MM.1S (cell line): ENCODE measurements at regions not wholly inside any gene's neighbourhood (a gene's known extent, or its start where the extent isn't known, plus 50 kb on each side); places are given as distances from the start of the nearest gene placed in this dataset.

ENCODE experiments used
- DNase-seq: peaks from one replicate; pipeline ENCODE4 v3.0.0-alpha.2; 2015
- H2AFZ ChIP-seq: fragments of 300-600 bp; sonication (generic); 2 replicates; pipeline ENCODE4 v1.6.0; 2016; ENCODE audit warnings: antibody characterized with exemption, low read length
- H3F3A ChIP-seq: fragments of 300-600 bp; sonication (generic); 2 replicates; pipeline ENCODE4 v1.6.1; 2016; ENCODE audit warnings: mild to moderate bottlenecking, antibody characterized with exemption, low read length, moderate library complexity, mixed read lengths; ENCODE audit not compliant: insufficient read depth
- H3K27ac ChIP-seq: fragments of 300-600 bp; sonication (generic); 2 replicates; pipeline ENCODE4 v1.5.1; 2016; ENCODE audit warnings: mild to moderate bottlenecking, low read length
- H3K27me3 ChIP-seq: fragments of 300-600 bp; sonication (generic); replicated peaks from 2 replicates; pipeline ENCODE4 v1.6.0; 2016; ENCODE audit warnings: low read length; ENCODE audit not compliant: insufficient read depth
- H3K36me3 ChIP-seq: fragments of 300-600 bp; sonication (generic); replicated peaks from 2 replicates; pipeline ENCODE4 v1.6.1; 2016; ENCODE audit warnings: mild to moderate bottlenecking, low read length, mixed read lengths; ENCODE audit not compliant: insufficient read depth
- H3K4me1 ChIP-seq: fragments of 300-600 bp; sonication (generic); 2 replicates; pipeline ENCODE4 v1.6.1; 2016; ENCODE audit warnings: low read length, mixed read lengths
- H3K4me2 ChIP-seq: fragments of 300-600 bp; sonication (generic); 2 replicates; pipeline ENCODE4 v1.6.0; 2016; ENCODE audit warnings: low read depth, low read length
- H3K4me3 ChIP-seq: fragments of 300-600 bp; sonication (generic); 2 replicates; pipeline ENCODE4 v1.5.1; 2016; ENCODE audit warnings: low read length, mixed read lengths
- H3K79me2 ChIP-seq: fragments of 300-600 bp; sonication (generic); 2 replicates; pipeline ENCODE4 v1.6.1; 2016; ENCODE audit warnings: mixed run types, low read length, mixed read lengths
- H3K9ac ChIP-seq: fragments of 300-600 bp; sonication (generic); 2 replicates; pipeline ENCODE4 v1.6.1; 2016; ENCODE audit warnings: low read length, mixed read lengths
- H3K9me2 ChIP-seq: fragments of 300-600 bp; sonication (generic); replicated peaks from 2 replicates; pipeline ENCODE4 v1.6.1; 2016; ENCODE audit warnings: mild to moderate bottlenecking, low read length, mixed read lengths; ENCODE audit not compliant: insufficient read depth
- H3K9me3 ChIP-seq: fragments of 300-600 bp; sonication (generic); replicated peaks from 2 replicates; pipeline ENCODE4 v1.6.1; 2016; ENCODE audit warnings: mild to moderate bottlenecking, low read length, mixed read lengths; ENCODE audit not compliant: insufficient read depth
- H4K20me1 ChIP-seq: fragments of 300-600 bp; sonication (generic); 2 replicates; pipeline ENCODE4 v1.6.1; 2016; ENCODE audit warnings: mild to moderate bottlenecking, low read length, moderate library complexity, mixed read lengths; ENCODE audit not compliant: insufficient read depth
- CTCF ChIP-seq: fragments of 300-600 bp; sonication (generic); IDR thresholded peaks from 2 replicates; pipeline ENCODE4 v1.5.1; 2016; ENCODE audit warnings: antibody characterized with exemption, low read length, mixed read lengths
- EZH2 ChIP-seq: fragments of 300-600 bp; sonication (generic); optimal IDR thresholded peaks from 2 replicates; pipeline ENCODE3; 2017; ENCODE audit warnings: low read depth, mild to moderate bottlenecking, antibody characterized with exemption, low read length, mixed read lengths
- EZH2phosphoT487 ChIP-seq: fragments of 300-600 bp; sonication (generic); IDR thresholded peaks from 2 replicates; pipeline ENCODE4 v1.6.1; 2018; ENCODE audit warnings: antibody characterized with exemption, low read length

GRCh38 chr2:144834363-144834762 is 314.4 kb upstream of the ZEB2 start:
- Histone ChIP-seq H3K27me3 (no peaks in the 10 kb centered on the region), H3K36me3 (no peaks in the 10 kb centered on the region), H3F3A (no peaks in the 10 kb centered on the region), H3K79me2 (no peaks in the 10 kb centered on the region), H3K27ac (no peak overlapping the region), H4K20me1 (no peaks in the 10 kb centered on the region), H3K9me3 (no peaks in the 10 kb centered on the region), H2AFZ (no peak overlapping the region), H3K4me2 (no peak overlapping the region), H3K9me2 (no peaks in the 10 kb centered on the region), H3K9ac (no peak overlapping the region), H3K4me3 (no peak overlapping the region), H3K4me1 (no peaks in the 10 kb centered on the region)
- TF ChIP-seq EZH2 (no peak), CTCF (no peak), EZH2phosphoT487 (no peak)
- DNase-seq = no peak

GRCh38 chr2:144833075-144833637 is 313.2 kb upstream of the ZEB2 start:
- no peak overlapping the region for H3K27ac ChIP-seq
- no peaks in the 10 kb centered on the region for H3F3A ChIP-seq
- H3K4me1 ChIP-seq = no peaks in the 10 kb centered on the region
- H3K9me2 ChIP-seq = no peaks in the 10 kb centered on the region
- no peaks in the 10 kb centered on the region for H4K20me1 ChIP-seq
- no peaks in the 10 kb centered on the region for H3K36me3 ChIP-seq
- no peak for TF ChIP-seq EZH2
- no peak for TF ChIP-seq EZH2phosphoT487
- TF ChIP-seq CTCF = no peak
- no peak overlapping the region for H3K9ac ChIP-seq
- no peaks in the 10 kb centered on the region for H3K79me2 ChIP-seq
- no peak for DNase-seq
- no peaks in the 10 kb centered on the region for H3K9me3 ChIP-seq
- no peak overlapping the region for H3K4me3 ChIP-seq
- H2AFZ ChIP-seq = no peak overlapping the region
- H3K27me3 ChIP-seq = no peaks in the 10 kb centered on the region
- no peak overlapping the region for H3K4me2 ChIP-seq

- no peak for TF ChIP-seq CTCF
- no peak for TF ChIP-seq EZH2
- no peak for TF ChIP-seq EZH2phosphoT487
These were observed 312.1 kb upstream of the ZEB2 start for GRCh38 chr2:144832048-144832447.

More at GRCh38 chr2:144832048-144832447, 312.1 kb upstream of the ZEB2 start:
- H3K36me3 ChIP-seq = no peaks in the 10 kb centered on the region
- no peak overlapping the region for H3K4me2 ChIP-seq
- H3F3A ChIP-seq = no peaks in the 10 kb centered on the region
- no peak overlapping the region for H3K4me3 ChIP-seq
- no peak overlapping the region for H3K9ac ChIP-seq
- no peaks in the 10 kb centered on the region for H3K79me2 ChIP-seq
- no peaks in the 10 kb centered on the region for H3K27me3 ChIP-seq
- no peaks in the 10 kb centered on the region for H3K9me2 ChIP-seq
- H3K4me1 ChIP-seq = no peaks in the 10 kb centered on the region
- H3K27ac ChIP-seq = no peak overlapping the region
- no peaks in the 10 kb centered on the region for H4K20me1 ChIP-seq
- no peak for DNase-seq
- H3K9me3 ChIP-seq = no peaks in the 10 kb centered on the region
- H2AFZ ChIP-seq = no peak overlapping the region
